ENCODE measurements at regions not wholly inside any gene's neighbourhood (a gene's known extent, or its start where the extent isn't known, plus 50 kb on each side); places are given as distances from the start of the nearest gene placed in this dataset.

- Histone ChIP-seq H3K27ac (ENCODE audit: low read depth in 1 of 2, low read length in 2 of 2) (no peak overlapping the region), H3K4me1 (ENCODE audit: control insufficient read depth in 4 of 4, insufficient read depth in 4 of 4, low read length in 3 of 4) (no peaks in the 10 kb centered on the region), H3K36me3 (ENCODE audit: control insufficient read depth in 4 of 4, insufficient read depth in 3 of 4, low read depth in 1 of 4, low read length in 3 of 4) (no peaks in the 10 kb centered on the region), H3K9me3 (ENCODE audit: control insufficient read depth in 4 of 4, low read length in 3 of 4) (no peaks in the 10 kb centered on the region), H3K27me3 (ENCODE audit: control insufficient read depth in 4 of 4, insufficient read depth in 4 of 4, low read length in 3 of 4) (no peaks in the 10 kb centered on the region), H3K4me3 (ENCODE audit: low read depth in 1 of 3, low read length in 3 of 3) (no peak overlapping the region), H3K9ac (ENCODE audit: low read depth in 1 of 2, low read length in 2 of 2) (no peak overlapping the region)
- DNase-seq (ENCODE audit: low spot score), result no peak
- WGBS, result 84% methylated on average over 5 of the region's 5 CpGs
- TF ChIP-seq YY1 (IDR thresholded peaks at IDR 0.05), result no peak
- TF ChIP-seq RAD21 (IDR thresholded peaks at IDR 0.05), result no peak
- no peak for TF ChIP-seq HNF4A (conservative IDR thresholded peaks at IDR 0.05)
- TF ChIP-seq RXRA (IDR thresholded peaks at IDR 0.05), result no peak
- TF ChIP-seq MAX (IDR thresholded peaks at IDR 0.05), result no peak
These were observed 441.1 kb upstream of the SEMA3D start for GRCh38 chr7:85627791-85628586.

- Histone ChIP-seq H3K27ac (ENCODE audit: low read depth in 1 of 2, low read length in 2 of 2) (no peak overlapping the region), H3K9me3 (ENCODE audit: control insufficient read depth in 4 of 4, low read length in 3 of 4) (no peaks in the 10 kb centered on the region), H3K4me3 (ENCODE audit: low read depth in 1 of 3, low read length in 3 of 3) (no peak overlapping the region), H3K36me3 (ENCODE audit: control insufficient read depth in 4 of 4, insufficient read depth in 3 of 4, low read depth in 1 of 4, low read length in 3 of 4) (no peaks in the 10 kb centered on the region), H3K4me1 (ENCODE audit: control insufficient read depth in 4 of 4, insufficient read depth in 4 of 4, low read length in 3 of 4) (no peaks in the 10 kb centered on the region), H3K9ac (ENCODE audit: low read depth in 1 of 2, low read length in 2 of 2) (no peak overlapping the region), H3K27me3 (ENCODE audit: control insufficient read depth in 4 of 4, insufficient read depth in 4 of 4, low read length in 3 of 4) (no peaks in the 10 kb centered on the region)
- TF ChIP-seq TAF1 (conservative IDR thresholded peaks at IDR 0.05) (no peak), FOXA2 (IDR thresholded peaks at IDR 0.05) (no peak), EGR1 (IDR thresholded peaks at IDR 0.05; ENCODE audit: low read depth in 2 of 2) (no peak), FOXA1 (IDR thresholded peaks at IDR 0.05) (no peak), SP1 (IDR thresholded peaks at IDR 0.05) (no peak), RAD21 (IDR thresholded peaks at IDR 0.05) (no peak), NR2F2 (IDR thresholded peaks at IDR 0.05) (no peak), MAX (IDR thresholded peaks at IDR 0.05) (no peak), CTCF (IDR thresholded peaks at IDR 0.05; ENCODE audit: low read depth, low read length, missing input control) (no peak), HNF4G (IDR thresholded peaks at IDR 0.05) (no peak), GABPA (IDR thresholded peaks at IDR 0.05 in 1 of 2, conservative IDR thresholded peaks at IDR 0.05 in 1 of 2) (no peak), YY1 (IDR thresholded peaks at IDR 0.05) (no peak)
- TF ChIP-seq, protein P1, sequence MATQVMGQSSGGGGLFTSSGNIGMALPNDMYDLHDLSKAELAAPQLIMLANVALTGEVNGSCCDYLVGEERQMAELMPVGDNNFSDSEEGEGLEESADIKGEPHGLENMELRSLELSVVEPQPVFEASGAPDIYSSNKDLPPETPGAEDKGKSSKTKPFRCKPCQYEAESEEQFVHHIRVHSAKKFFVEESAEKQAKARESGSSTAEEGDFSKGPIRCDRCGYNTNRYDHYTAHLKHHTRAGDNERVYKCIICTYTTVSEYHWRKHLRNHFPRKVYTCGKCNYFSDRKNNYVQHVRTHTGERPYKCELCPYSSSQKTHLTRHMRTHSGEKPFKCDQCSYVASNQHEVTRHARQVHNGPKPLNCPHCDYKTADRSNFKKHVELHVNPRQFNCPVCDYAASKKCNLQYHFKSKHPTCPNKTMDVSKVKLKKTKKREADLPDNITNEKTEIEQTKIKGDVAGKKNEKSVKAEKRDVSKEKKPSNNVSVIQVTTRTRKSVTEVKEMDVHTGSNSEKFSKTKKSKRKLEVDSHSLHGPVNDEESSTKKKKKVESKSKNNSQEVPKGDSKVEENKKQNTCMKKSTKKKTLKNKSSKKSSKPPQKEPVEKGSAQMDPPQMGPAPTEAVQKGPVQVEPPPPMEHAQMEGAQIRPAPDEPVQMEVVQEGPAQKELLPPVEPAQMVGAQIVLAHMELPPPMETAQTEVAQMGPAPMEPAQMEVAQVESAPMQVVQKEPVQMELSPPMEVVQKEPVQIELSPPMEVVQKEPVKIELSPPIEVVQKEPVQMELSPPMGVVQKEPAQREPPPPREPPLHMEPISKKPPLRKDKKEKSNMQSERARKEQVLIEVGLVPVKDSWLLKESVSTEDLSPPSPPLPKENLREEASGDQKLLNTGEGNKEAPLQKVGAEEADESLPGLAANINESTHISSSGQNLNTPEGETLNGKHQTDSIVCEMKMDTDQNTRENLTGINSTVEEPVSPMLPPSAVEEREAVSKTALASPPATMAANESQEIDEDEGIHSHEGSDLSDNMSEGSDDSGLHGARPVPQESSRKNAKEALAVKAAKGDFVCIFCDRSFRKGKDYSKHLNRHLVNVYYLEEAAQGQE (IDR thresholded peaks at IDR 0.05), result no peak
- TF ChIP-seq, protein P2, sequence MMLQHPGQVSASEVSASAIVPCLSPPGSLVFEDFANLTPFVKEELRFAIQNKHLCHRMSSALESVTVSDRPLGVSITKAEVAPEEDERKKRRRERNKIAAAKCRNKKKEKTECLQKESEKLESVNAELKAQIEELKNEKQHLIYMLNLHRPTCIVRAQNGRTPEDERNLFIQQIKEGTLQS (IDR thresholded peaks at IDR 0.05), result no peak
- DNase-seq (ENCODE audit: low spot score), result no peak
- WGBS, result 82% methylated on average over 1 of the region's 1 CpG
These were observed 435.2 kb upstream of the SEMA3D start for GRCh38 chr7:85622059-85622458.

Measured in liver (tissue), 8 donors.